Thoracic aorta (tissue), 2 donors: ENCODE measurements at regions not wholly inside any gene's neighbourhood (a gene's known extent, or its start where the extent isn't known, plus 50 kb on each side); places are given as distances from the start of the nearest gene placed in this dataset.

ENCODE experiments used
- ATAC-seq: fragments of 150-250 bp; one replicate; pipeline ENCODE4 v1.8.0; 2017; ENCODE audit warnings: low read depth; ENCODE audit not compliant: insufficient number of reproducible peaks, low FRiP score
- DNase-seq: peaks from one replicate; pipeline ENCODE4 v3.0.0-alpha.2; 2020; ENCODE audit warnings: low spot score
- H3K27ac ChIP-seq, 2 donors: fragments of 200-600 bp; sonication (generic); 1 replicate in 1 of 2; 2 replicates in 1 of 2; pipeline ENCODE4 v1.5.1; 2016; ENCODE audit warnings: mild to moderate bottlenecking in 2 of 2, moderate library complexity in 2 of 2
- H3K27me3 ChIP-seq: fragments of 200-600 bp; sonication (generic); replicated peaks from 2 replicates; pipeline ENCODE4 v1.6.0; 2016; ENCODE audit warnings: mild to moderate bottlenecking; ENCODE audit not compliant: insufficient read depth
- H3K36me3 ChIP-seq: fragments of 200-600 bp; sonication (generic); one replicate; pipeline ENCODE4 v1.5.1; 2016
- H3K4me1 ChIP-seq, 2 donors: fragments of 200-600 bp; sonication (generic); 1 replicate in 1 of 2; 2 replicates in 1 of 2; pipeline versions ENCODE4 v1.5.1 to v1.6.0; 2016; ENCODE audit warnings: low read depth in 2 of 2, mild to moderate bottlenecking in 1 of 2; ENCODE audit not compliant: control insufficient read depth in 1 of 2
- H3K4me3 ChIP-seq: fragments of 200-600 bp; sonication (generic); 2 replicates; pipeline ENCODE4 v1.5.1; 2016; ENCODE audit warnings: mild to moderate bottlenecking
- H3K9me3 ChIP-seq: fragments of 200-600 bp; sonication (generic); 2 replicates; pipeline ENCODE4 v1.5.1; 2016
- CTCF ChIP-seq: fragments of 200-600 bp; sonication (generic); IDR thresholded peaks from one replicate; pipeline ENCODE4 v1.5.1; 2019; ENCODE audit warnings: antibody characterized with exemption

GRCh38 chr6:4653141-4653540, 123.1 kb upstream of the CDYL start:
- Histone ChIP-seq H3K4me1 (peaks cover 0 to under 1% of the 10 kb centered on the region in 2 donors), H3K9me3 (no peaks in the 10 kb centered on the region), H3K36me3 (no peaks in the 10 kb centered on the region), H3K27ac (no peak overlapping the region), H3K27me3 (no peaks in the 10 kb centered on the region), H3K4me3 (no peak overlapping the region)
- no peak for DNase-seq
- TF ChIP-seq CTCF: no peak
- ATAC-seq: no peak

- ATAC-seq (no peak), DNase-seq (no peak)
- no peaks in the 10 kb centered on the region for H3K27me3 ChIP-seq
- TF ChIP-seq CTCF: no peak
- peaks cover 4 to 11% of the 10 kb centered on the region in 2 donors for H3K4me1 ChIP-seq
- H3K36me3 ChIP-seq: no peaks in the 10 kb centered on the region
- no peak overlapping the region for H3K27ac ChIP-seq
- no peaks in the 10 kb centered on the region for H3K9me3 ChIP-seq
- no peak overlapping the region for H3K4me3 ChIP-seq
Measured at GRCh38 chr6:4651831-4652467, 124.3 kb upstream of the CDYL start.

- no peak overlapping the region for H3K27ac ChIP-seq
- TF ChIP-seq CTCF: no peak
- DNase-seq (no peak), ATAC-seq (no peak)
- peaks cover 4 to 11% of the 10 kb centered on the region in 2 donors for H3K4me1 ChIP-seq
- no peaks in the 10 kb centered on the region for H3K27me3 ChIP-seq
- no peaks in the 10 kb centered on the region for H3K9me3 ChIP-seq
- no peaks in the 10 kb centered on the region for H3K36me3 ChIP-seq
- H3K4me3 ChIP-seq: no peak overlapping the region
Measured at GRCh38 chr6:4649728-4650127, 126.5 kb upstream of the CDYL start.

GRCh38 chr6:4647414-4648365, 128.5 kb upstream of the CDYL start:
- Histone ChIP-seq H3K9me3 (no peaks in the 10 kb centered on the region), H3K27ac (no peak overlapping the region), H3K27me3 (no peaks in the 10 kb centered on the region), H3K4me1 (peaks cover 4 to 11% of the 10 kb centered on the region in 2 donors), H3K4me3 (peak overlapping the region; percentile 68), H3K36me3 (no peaks in the 10 kb centered on the region)
- ATAC-seq: no peak
- no peak for TF ChIP-seq CTCF
- DNase-seq: no peak

GRCh38 chr6:4645713-4646360, 130.4 kb upstream of the CDYL start:
- Histone ChIP-seq H3K9me3 (no peaks in the 10 kb centered on the region), H3K4me1 (peaks cover 4 to 11% of the 10 kb centered on the region in 2 donors), H3K36me3 (no peaks in the 10 kb centered on the region), H3K4me3 (no peak overlapping the region), H3K27ac (no peak overlapping the region), H3K27me3 (no peaks in the 10 kb centered on the region)
- ATAC-seq: no peak
- no peak for TF ChIP-seq CTCF
- DNase-seq: no peak
